COLO829 (cell line): ENCODE measurements at regions not wholly inside any gene's neighbourhood (a gene's known extent, or its start where the extent isn't known, plus 50 kb on each side); places are given as distances from the start of the nearest gene placed in this dataset.
"Not testable (repeated sequence)": the region's sequence is repeated elsewhere in the genome, so short reads cannot be mapped to it uniquely, and the experiment has no call there.

ENCODE experiments used
- DNase-seq: peaks from one replicate; pipeline ENCODE4 v3.0.0; 2012; ENCODE audit warnings: low spot score

- DNase-seq = no peak
Observed at GRCh38 chr6:126667728-126668127, 327.8 kb downstream of the CENPW start.

- DNase-seq = no peak
Observed at GRCh38 chr6:126672649-126673048, 332.7 kb downstream of the CENPW start.

GRCh38 chr6:126673749-126674148 lies 333.8 kb downstream of the CENPW start:
- not testable (repeated sequence) for DNase-seq

- DNase-seq = no peak
Observed at GRCh38 chr6:126682440-126682839, 342.5 kb downstream of the CENPW start.

GRCh38 chr6:126685182-126685581 lies 345.3 kb downstream of the CENPW start:
- DNase-seq = no peak

DNA sequence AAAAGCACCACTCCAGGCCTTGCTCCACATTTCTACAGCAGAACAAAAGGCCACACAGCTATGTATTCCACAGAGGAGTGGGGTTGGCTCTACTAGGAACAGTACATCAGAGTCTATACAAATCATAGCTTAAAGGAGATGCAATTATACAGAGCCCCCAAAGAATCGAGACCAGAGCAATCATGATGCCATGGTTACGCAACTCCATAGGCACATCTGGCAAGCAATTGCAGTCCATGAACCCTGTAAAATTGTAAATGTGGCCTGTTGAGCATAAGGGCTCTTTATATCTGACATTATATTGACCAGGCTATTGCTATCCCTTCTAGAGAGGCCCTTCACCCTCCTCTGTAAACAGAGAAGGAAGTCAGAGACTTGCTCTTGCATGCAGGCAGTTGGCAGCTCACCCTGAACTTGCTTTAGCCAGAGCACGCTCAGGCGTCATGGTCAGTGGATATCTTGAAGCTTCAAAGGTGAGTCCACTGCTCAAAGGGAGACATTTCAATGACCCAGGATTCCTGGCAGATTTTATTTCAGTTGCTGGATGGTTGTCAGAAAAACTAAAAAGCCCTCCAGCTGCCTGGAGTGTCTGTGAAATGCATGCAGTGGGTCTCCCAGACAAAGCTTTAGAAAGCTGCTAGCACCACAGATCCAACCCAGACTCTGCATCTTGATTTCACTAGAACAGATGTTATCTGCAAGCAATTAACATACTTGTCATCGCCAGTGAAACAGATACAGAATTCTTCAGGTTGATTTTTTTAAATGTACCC lies 357.2 kb downstream of the CENPW start:
- no peak for DNase-seq

- no peak for DNase-seq
Observed at GRCh38 chr6:126698732-126699240, 358.9 kb downstream of the CENPW start.

DNA sequence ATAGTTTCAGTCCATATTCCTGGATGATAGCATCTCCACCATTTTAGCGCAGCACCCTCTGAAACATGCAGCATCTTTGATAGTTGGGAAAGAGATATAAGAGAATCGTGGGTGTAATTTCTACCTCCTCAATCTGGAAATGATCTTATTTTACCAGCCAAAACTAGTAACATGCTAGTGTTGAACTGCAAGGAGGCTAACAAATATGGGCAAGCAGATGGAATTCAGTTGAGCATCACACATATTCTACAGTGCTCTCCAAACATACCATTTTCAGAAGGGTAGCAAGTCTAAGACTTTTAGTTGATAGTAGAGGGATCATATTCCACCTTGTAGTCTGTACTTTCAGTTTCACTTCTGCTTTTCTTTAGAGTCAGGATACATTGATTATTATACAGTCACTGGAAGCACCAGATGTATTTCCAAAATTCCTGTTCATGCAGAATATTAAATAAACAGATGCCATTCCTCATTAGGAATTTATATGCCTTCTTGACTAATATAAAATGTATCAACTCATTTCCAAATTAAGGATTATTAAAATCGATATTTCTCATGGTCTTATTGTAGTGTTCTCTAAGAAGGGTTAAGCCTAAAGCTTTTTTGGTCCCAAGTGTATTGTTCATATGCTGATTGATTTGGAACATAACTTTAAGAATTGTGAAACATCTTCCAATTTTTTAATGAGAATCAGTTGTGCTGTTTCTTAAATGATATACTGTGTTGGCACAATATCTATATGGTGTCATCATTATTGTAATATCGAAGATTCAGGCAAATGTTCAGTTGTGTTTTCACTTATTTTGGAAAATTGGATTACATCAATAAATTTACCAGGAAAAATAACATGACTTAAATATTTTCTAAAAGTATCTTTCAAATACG lies 362.0 kb downstream of the CENPW start:
- no peak for DNase-seq

- DNase-seq = no peak
Observed at GRCh38 chr6:126716032-126716431, 376.1 kb downstream of the CENPW start.

DNA sequence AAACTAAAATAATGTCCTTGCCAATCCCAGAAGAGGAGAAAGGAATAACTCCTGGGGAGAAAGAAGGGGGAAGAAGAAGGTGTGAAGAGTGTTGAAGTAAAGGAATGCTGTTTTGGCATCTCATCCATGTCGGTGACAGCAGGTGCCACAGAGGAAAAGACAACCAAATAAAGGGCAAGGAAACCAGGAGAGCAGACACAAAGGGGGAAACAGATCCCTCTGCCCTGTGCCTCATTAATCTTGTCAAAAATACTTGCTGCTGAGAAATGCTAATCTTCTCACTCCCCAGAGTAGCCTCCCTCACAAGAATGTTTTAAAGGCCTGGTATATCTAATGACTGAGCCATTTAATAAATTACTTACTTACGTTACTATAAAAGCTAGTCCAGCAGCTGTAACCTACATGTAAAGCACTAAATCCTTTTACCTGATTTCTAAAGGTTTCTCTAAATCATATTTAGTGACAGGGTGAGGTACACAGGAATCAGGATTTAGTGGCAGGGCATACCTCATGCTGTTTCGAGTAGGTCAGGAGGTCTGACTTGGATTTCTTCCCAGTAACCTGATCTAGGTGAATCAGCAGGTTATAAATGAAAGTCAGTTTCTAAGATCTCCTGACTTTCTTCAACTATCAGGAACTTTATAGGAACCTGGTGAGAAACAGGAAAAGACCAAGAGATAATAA lies 377.1 kb downstream of the CENPW start:
- DNase-seq = no peak

DNA sequence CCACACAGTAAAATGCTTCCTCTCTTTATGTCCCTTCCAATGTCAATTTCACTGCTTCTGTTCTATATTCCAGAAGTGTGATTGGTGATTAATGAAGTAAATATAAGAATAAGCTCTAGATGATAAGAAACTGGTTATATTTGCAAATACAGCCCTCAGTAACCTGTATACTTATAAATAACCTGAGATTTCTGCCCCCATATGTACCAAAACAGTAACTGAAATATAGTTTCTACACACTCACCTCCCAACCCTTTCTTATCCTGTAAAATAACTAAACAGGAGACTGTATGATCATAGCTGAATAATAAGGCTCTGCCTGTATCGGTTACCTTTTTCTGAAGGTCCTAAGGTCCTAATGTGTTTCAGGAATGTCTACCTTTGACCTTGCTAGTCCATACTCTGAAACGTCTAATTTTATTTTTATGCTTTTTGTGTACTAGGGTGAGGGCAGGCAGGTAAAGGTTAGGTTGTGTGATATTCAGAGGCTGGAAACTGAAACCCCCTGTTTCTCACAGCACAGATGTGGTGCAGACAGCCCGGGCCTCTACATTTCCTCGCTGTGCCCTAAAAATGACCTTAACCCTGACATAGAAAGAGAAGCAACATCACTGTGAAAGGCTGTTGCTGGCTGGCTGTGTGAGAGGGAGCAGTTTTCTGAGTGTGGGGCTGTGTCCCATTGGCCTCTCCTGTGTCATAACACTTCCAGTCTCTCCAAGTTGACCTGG lies 378.8 kb downstream of the CENPW start:
- DNase-seq = no peak

DNA sequence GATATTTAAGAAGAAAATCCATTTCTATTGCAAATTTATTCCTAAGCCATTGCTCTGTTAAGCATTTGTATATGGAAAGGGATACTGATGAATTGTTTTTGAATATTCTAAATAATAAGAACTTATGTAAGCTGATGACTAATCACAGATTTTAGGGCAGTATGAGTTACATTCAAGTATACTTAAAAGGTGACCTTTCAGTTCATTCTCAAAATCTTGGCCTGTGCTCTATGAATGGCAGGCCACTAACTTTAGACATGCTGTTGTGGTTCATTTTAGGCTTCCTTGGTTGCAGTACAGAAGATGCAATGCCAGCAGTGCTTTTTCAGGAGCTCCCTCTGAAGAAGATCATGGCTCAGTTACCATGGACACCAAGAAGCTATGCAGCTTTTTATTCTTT lies 380.4 kb downstream of the CENPW start:
- DNase-seq = no peak

- no peak for DNase-seq
Observed at GRCh38 chr6:126721581-126722160, 381.8 kb downstream of the CENPW start.

GRCh38 chr6:126722411-126722810 lies 382.5 kb downstream of the CENPW start:
- DNase-seq = no peak

DNA sequence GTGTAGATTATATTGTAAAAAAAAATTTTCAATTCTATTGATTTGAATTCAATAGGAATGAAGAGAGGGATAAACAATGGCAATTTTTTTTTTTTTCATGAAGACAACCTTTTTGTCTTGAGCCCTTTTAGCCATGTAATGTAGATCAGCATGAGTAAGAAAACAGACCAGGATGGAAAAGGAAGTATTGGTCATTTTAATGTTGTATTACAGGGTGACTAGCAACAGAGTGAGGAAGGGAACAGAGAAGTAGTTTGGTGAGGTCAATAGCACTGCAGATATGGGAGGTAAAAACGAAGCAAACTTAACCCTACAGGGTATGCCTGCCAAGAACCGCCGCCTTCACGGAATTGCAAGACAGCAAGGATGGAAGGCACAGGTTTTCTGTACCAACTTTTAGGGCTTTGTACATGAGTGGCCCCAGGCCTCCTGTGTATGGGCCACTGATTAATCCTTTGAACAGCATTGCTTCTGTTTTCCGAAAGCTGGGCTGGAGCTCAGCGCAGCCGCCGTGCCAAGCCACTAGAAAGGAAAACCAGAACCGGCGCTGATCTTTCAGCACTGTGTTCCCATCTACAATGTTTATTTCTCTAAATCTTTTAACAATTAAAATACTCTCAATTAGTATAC lies 383.7 kb downstream of the CENPW start:
- DNase-seq = no peak

GRCh38 chr6:126724821-126725220 lies 384.9 kb downstream of the CENPW start:
- no peak for DNase-seq

DNA sequence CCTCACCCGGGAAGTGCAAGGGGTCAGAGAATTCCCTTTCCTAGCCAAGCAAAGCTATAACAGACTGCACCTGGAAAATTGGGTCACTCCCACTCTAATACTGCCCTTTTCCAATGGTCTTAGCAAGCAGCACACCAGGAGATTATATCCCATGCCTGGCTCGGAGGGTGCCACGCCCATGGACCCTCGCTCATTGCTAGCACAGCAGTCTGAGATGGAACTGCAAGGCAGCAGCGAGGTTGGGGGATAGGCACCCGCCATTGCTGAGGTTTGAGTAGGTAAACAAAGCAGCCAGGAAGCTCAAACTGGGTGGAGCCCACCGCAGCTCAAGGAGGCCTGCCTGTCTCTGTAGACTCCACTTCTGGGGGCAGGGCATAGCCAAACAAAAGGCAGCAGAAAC lies 386.5 kb downstream of the CENPW start:
- not testable (repeated sequence) for DNase-seq

DNA sequence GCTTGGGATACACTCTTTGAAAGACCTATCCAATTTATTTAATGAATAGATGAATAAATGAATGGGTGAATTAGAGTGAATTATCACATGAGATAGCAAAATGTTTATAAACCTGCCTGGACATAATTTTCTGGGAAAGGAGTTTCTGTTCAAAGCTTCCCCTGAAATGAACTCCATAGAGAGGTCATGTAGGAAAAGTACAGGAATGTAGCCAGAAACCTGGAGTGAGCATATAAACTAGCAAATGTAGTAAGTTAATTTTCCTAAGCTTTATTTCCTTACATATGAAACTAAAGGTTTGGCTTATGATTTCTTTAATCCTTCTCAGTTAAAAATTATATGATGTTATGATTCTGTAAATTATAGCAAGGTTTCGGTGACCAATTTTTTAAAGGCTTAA lies 380.3 kb upstream of the RSPO3 start:
- no peak for DNase-seq

DNA sequence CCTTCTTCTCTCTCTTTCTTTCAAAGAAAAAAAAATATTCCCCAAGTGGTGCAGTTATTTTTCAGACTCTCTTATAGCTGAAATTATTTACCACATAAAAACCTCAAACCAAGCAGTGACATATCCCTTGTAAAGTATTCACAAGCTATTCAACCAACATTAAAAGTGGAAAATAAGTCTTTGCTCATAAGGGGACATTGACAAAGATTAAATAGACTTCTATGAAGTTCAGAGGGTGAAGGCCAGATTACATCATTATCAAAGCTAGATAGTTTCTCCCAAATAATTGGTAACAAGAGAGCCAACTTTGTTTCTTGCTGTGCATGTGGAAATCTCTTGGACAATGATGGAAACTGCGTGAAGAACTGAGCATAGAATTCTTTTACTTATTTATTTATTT lies 379.8 kb upstream of the RSPO3 start:
- DNase-seq = no peak

- no peak for DNase-seq
Observed at GRCh38 chr6:126743076-126743475, 375.4 kb upstream of the RSPO3 start.
